Adrenal gland (tissue), 5 donors: ENCODE measurements at regions not wholly inside any gene's neighbourhood (a gene's known extent, or its start where the extent isn't known, plus 50 kb on each side); places are given as distances from the start of the nearest gene placed in this dataset.

Experiments
- CTCF ChIP-seq, 6 experiments: fragments of 450-650 bp in 4 of 6; fragments of 200-600 bp in 2 of 6; sonication (generic) in 1 of 6; IDR thresholded peaks; 1 replicate in 5 of 6; 2 replicates in 1 of 6; pipeline versions ENCODE4 v1.5.1 to v1.8.0; 2016 to 2021; ENCODE audit warnings: antibody characterized with exemption in 6 of 6, mild to moderate bottlenecking in 2 of 6, moderate library complexity in 1 of 6
- POLR2A ChIP-seq, 2 donors: fragments of 450-650 bp; IDR thresholded peaks; one replicate each; pipeline ENCODE4 v1.6.1; 2017; ENCODE audit warnings: antibody characterized with exemption in 2 of 2, mild to moderate bottlenecking in 2 of 2, moderate library complexity in 1 of 2
- donor health status: DM: no; HTN: no; CAD: no.

- no peak for TF ChIP-seq CTCF (IDR thresholded peaks at IDR 0.05)
- no peak for TF ChIP-seq POLR2A (IDR thresholded peaks at IDR 0.05)
These were observed 136.0 kb upstream of the NREP start for GRCh38 chr5:111892949-111893348.
